Activated CD8-positive, alpha-beta T cell treated with anti-CD3 and anti-CD28 coated beads, Interleukin-2, amount 10 ng/mL, durations not matched to agents 7 days and 5 days (primary cell): ENCODE measurements at regions not wholly inside any gene's neighbourhood (a gene's known extent, or its start where the extent isn't known, plus 50 kb on each side); places are given as distances from the start of the nearest gene placed in this dataset.
A peak's percentile ranks its signal among the peaks of the same experiment; 100 is the strongest.

ENCODE experiments used
- ATAC-seq: fragments of 150-1000 bp; cut with Tn5 transposase; one replicate; pipeline ENCODE4 v1.10.0; 2021; ENCODE audit warnings: moderate library complexity
- CTCF ChIA-PET: fragments of 350-600 bp; sonication (Branson Sonifier 250); formaldehyde crosslinking; loops from one replicate; lab custom pipeline; 2021; ENCODE audit warnings: antibody characterized with exemption; lab: Charles Lee
- POLR2A ChIA-PET: fragments of 350-600 bp; sonication (Branson Sonifier 250); formaldehyde crosslinking; loops from one replicate; lab custom pipeline; 2021; ENCODE audit warnings: antibody characterized with exemption; lab: Charles Lee
- DNase-seq: peaks from one replicate; pipeline ENCODE4 v3.0.0-alpha.2; 2020
- H3K27ac Mint-ChIP-seq: one replicate; pipeline ENCODE4 v1.8.0; 2021; ENCODE audit warnings: mild to moderate bottlenecking, mixed read lengths
- H3K27me3 Mint-ChIP-seq: one replicate; pipeline ENCODE4 v1.8.0; 2021; ENCODE audit warnings: low read depth, mixed read lengths
- H3K36me3 Mint-ChIP-seq: one replicate; pipeline ENCODE4 v1.8.0; 2021; ENCODE audit warnings: low read depth, mixed read lengths
- H3K4me1 Mint-ChIP-seq: one replicate; pipeline ENCODE4 v1.8.0; 2021; ENCODE audit warnings: low read depth, mixed read lengths
- H3K4me3 Mint-ChIP-seq: one replicate; pipeline ENCODE4 v1.8.0; 2021; ENCODE audit warnings: mild to moderate bottlenecking, mixed read lengths
- H3K9me3 Mint-ChIP-seq: one replicate; pipeline ENCODE4 v1.8.0; 2022; ENCODE audit warnings: mixed read lengths; ENCODE audit not compliant: insufficient read depth

DNA sequence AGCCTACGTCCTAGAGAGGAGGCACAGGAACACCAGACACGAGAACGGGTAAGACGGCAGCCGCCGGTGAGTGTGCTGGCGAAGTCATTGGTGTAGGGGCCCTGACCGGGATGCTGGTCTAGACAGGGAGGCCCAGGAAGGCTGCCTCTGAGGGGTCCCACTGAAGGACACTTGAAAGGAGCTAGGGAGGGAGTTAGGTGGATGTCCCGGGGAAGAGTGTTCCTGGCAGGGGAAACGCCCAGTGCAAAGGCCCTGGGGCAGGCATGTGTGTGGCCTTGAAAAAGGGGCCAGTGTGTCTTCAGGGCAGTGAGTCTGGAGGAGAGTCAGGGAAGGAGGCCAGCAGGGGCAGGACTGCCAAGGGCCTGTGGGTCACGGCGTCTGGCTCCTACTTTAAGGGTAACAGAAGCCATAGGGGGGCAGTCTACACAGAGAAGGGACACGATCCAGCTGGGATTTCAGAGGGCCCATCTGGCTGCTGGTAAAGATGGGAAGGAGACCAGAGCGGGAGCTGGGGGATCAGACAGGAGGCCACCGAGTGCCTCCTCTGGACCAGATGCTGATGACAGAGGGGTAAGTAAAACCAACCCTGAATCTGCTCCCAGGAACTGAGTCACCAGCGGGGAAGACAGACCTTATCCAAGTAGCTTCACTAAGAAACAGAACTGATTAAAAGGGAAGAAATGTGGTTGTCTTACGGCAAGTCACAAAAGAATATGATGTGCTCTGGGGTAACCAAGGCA, 115.9 kb downstream of the LITAF start:
- no peak for DNase-seq

GRCh38 chr16:11471548-11471947, 115.2 kb downstream of the LITAF start:
- no peak for ATAC-seq
- Mint-ChIP-seq H3K4me1 (no peaks in the 10 kb centered on the region), H3K36me3 (no peaks in the 10 kb centered on the region), H3K9me3 (no peaks in the 10 kb centered on the region), H3K27me3 (no peaks in the 10 kb centered on the region), H3K4me3 (no peak overlapping the region), H3K27ac (no peak overlapping the region)
- ChIA-PET CTCF (no interaction called here), POLR2A (no interaction called here)
- no peak for DNase-seq

More for the DNA sequence above, 115.9 kb downstream of the LITAF start:
- H3K36me3 Mint-ChIP-seq = no peaks in the 10 kb centered on the region
- ATAC-seq = no peak
- H3K27ac Mint-ChIP-seq = peak overlapping the region; percentile 19
- H3K4me1 Mint-ChIP-seq = no peaks in the 10 kb centered on the region
- POLR2A ChIA-PET = no interaction called here
- no peaks in the 10 kb centered on the region for H3K9me3 Mint-ChIP-seq
- H3K27me3 Mint-ChIP-seq = no peaks in the 10 kb centered on the region
- no peak overlapping the region for H3K4me3 Mint-ChIP-seq
- CTCF ChIA-PET = no interaction called here

DNA sequence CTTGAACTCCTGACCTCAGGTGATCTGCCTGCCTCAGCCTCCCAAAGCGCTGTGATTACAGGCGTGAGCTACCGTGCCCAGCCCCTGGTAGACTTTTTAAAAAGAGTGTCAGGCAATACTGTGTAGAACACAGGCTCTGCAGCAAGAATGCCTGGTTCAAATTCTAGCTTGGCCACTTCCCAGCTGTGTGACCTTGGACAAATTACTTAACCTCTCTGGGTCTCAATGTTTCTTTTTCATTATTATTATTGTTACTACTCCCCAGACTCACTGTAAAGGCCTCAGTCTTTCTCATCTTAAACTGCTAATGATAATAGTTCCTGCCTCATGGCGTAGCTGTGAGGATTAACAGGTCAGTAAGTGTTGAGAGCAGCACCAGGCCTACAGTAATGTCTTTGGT, 114.3 kb downstream of the LITAF start:
- ATAC-seq = no peak
- no peak for DNase-seq
- Mint-ChIP-seq H3K4me3 (no peak overlapping the region), H3K4me1 (no peaks in the 10 kb centered on the region), H3K9me3 (no peaks in the 10 kb centered on the region), H3K27ac (no peak overlapping the region), H3K27me3 (no peaks in the 10 kb centered on the region), H3K36me3 (no peaks in the 10 kb centered on the region)
- POLR2A ChIA-PET = no interaction called here
- CTCF ChIA-PET = no interaction called here

GRCh38 chr16:11472851-11473250, 113.9 kb downstream of the LITAF start:
- H3K36me3 Mint-ChIP-seq = no peaks in the 10 kb centered on the region
- no peak overlapping the region for H3K27ac Mint-ChIP-seq
- H3K9me3 Mint-ChIP-seq = no peaks in the 10 kb centered on the region
- DNase-seq = no peak
- no peak overlapping the region for H3K4me3 Mint-ChIP-seq
- ChIA-PET POLR2A (no interaction called here), CTCF (no interaction called here)
- no peaks in the 10 kb centered on the region for H3K4me1 Mint-ChIP-seq
- no peak for ATAC-seq
- no peaks in the 10 kb centered on the region for H3K27me3 Mint-ChIP-seq

DNA sequence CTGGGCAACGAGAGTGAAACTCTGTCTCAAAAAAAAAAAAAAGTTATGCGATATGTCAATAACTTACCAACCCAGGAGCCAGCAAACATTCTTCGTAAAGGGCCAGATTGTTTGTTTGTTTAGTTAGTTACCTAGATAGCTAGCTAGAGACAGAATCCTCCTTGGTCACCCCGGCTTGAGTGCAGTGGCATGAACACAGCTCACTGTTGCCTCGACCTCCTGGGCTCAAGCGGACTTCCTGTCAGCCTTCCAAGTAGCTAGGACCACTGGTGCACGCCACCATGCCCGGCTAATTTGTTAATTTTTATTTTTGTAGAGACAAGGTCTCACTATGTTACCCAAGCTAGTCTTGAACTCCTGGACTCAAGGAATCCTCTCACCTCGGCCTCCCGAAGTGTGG, 113.0 kb downstream of the LITAF start:
- CTCF ChIA-PET = interaction anchor here (0.6 kb wide), 1 partner anchor 28 kb away, joined by 3 read pairs; no protein-coding TSS in a partner anchor
- Mint-ChIP-seq H3K4me1 (no peaks in the 10 kb centered on the region), H3K36me3 (no peaks in the 10 kb centered on the region), H3K27ac (no peak overlapping the region), H3K27me3 (no peaks in the 10 kb centered on the region), H3K4me3 (no peak overlapping the region), H3K9me3 (no peaks in the 10 kb centered on the region)
- DNase-seq (no peak), ATAC-seq (no peak)
- POLR2A ChIA-PET = interaction anchor here (0.6 kb wide), 1 partner anchor 199 kb away, joined by 3 read pairs; no protein-coding TSS in a partner anchor

DNA sequence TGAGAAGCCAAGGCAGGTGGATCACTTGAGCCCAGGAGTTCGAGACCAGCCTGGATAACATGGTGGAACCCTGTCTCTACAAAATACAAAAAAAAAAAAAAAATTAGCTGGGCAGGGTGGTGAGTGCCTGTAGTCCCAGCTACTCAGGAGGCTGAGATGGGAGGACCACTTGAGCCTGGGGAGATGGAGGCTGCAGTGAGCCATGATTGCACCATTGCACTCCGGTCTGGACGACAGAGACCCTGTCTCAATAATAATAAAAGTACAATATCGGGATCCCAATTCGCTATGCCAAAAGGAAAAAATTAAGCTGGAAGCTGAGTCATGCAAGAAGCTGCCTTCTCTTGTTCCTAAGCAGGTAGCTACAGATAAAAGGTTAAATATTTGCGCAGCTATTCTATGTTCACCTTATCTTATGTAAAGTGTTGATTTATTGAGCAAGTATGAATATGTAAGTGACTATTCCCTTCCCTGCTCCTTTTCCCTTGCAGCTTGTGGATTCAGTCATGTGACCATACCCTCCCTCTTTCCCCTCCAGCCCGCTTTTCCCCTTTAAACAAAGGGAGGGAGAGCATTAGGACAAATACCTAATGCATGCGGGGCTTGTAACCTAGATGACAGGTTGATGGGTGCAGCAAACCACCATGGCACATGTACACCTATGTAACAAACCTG, 112.0 kb downstream of the LITAF start:
- ChIA-PET POLR2A (interaction anchor here (0.6 kb wide), 1 partner anchor 200 kb away, joined by 3 read pairs; no protein-coding TSS in a partner anchor), CTCF (interaction anchor here (0.6 to 0.9 kb wide), 3 partner anchors 167 to 509 kb away, joined by 3 read pairs; no protein-coding TSS in a partner anchor)
- Mint-ChIP-seq H3K27ac (no peak overlapping the region), H3K27me3 (no peaks in the 10 kb centered on the region), H3K4me3 (no peak overlapping the region), H3K4me1 (no peaks in the 10 kb centered on the region), H3K9me3 (no peaks in the 10 kb centered on the region), H3K36me3 (no peaks in the 10 kb centered on the region)
- DNase-seq = no peak
- ATAC-seq = no peak

DNA sequence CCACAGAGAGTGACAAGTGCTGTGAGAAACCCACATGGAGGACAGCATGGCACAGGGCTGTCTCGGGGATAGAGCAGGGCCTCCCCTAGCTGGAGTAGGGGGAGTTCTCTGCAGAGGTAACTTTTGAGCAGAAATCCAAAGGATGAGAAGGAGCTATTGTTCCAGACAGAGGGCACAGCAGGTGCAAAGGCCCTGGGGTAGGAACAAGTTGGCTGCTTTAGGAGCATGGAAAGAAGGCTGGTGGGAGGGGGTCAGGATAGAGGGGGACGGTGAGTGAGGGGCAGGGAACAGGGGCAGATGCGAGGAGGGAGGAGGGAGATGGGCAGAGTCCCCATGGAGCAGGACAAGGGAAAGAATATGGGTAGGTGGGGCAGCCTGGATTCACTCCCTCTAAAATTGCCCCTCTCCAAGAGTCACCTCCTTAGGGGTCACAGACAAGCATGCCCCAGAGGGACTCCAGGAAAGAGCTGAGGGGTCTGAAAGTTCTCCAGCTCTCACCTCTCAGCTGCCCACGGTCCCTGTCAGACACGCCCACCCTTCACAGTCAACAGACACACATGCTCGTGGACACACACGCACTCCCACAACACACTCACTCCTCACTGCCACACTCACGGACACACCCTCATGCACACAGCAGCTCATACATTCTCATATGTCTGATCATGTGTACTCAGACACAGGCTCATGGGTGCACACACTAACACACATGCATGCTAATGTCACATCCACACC, 110.7 kb downstream of the LITAF start:
- Mint-ChIP-seq H3K9me3 (no peaks in the 10 kb centered on the region), H3K36me3 (no peaks in the 10 kb centered on the region), H3K27me3 (no peaks in the 10 kb centered on the region), H3K4me3 (no peak overlapping the region), H3K4me1 (no peaks in the 10 kb centered on the region), H3K27ac (no peak overlapping the region)
- POLR2A ChIA-PET = interaction anchor here (0.5 kb wide), 1 partner anchor 520 kb away, joined by 3 read pairs; no protein-coding TSS in a partner anchor
- ATAC-seq = no peak
- CTCF ChIA-PET = no interaction called here
- DNase-seq = no peak

- ChIA-PET POLR2A (interaction anchor here (0.5 kb wide), 1 partner anchor 521 kb away, joined by 3 read pairs; no protein-coding TSS in a partner anchor), CTCF (no interaction called here)
Measured at GRCh38 chr16:11476676-11477075, 110.0 kb downstream of the LITAF start.

DNA sequence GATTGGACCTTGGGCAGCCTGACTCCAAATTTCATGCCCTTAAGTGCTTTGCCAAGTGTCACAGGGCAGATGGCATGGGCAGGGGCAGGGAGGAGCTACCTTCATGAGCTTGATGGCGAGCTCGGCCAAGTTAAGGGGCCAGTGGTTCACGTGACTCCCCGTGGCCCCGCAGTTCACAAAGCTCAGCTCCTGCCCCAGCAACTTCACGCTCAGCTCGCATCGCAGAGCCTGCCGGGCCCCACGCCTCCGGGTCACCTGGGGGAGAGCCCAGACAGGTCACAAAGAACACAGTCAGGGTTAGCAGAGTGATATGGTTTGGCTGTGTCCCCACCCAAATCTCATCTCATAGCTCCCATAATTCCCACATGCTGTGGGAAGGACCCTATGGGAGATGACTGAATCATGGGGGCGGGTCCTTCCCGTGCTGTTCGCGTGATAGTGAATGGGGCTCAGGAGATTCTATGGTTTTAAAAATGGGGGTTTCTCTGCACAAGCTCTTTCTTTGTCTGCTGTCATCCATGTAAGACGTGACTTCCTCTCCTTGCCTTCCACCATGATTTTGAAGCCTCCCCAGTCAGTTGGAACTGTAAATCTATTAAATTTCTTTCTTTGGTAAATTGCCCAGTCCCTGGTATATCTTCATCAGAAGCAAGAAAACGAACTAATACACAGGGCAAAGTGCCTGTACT, 108.1 kb downstream of the LITAF start:
- no peak for ATAC-seq
- H3K27ac Mint-ChIP-seq = no peak overlapping the region
- DNase-seq = no peak
- H3K4me1 Mint-ChIP-seq = no peaks in the 10 kb centered on the region
- H3K36me3 Mint-ChIP-seq = no peaks in the 10 kb centered on the region
- no peak overlapping the region for H3K4me3 Mint-ChIP-seq
- ChIA-PET CTCF (no interaction called here), POLR2A (no interaction called here)
- peaks cover 7% of the 10 kb centered on the region for H3K9me3 Mint-ChIP-seq
- no peaks in the 10 kb centered on the region for H3K27me3 Mint-ChIP-seq

More at GRCh38 chr16:11476676-11477075, 110.0 kb downstream of the LITAF start:
- Mint-ChIP-seq H3K27me3 (no peaks in the 10 kb centered on the region), H3K27ac (no peak overlapping the region), H3K4me1 (no peaks in the 10 kb centered on the region), H3K36me3 (no peaks in the 10 kb centered on the region), H3K9me3 (no peaks in the 10 kb centered on the region), H3K4me3 (no peak overlapping the region)
- ATAC-seq = no peak
- DNase-seq = no peak

GRCh38 chr16:11479916-11480315, 106.8 kb downstream of the LITAF start:
- no peaks in the 10 kb centered on the region for H3K27me3 Mint-ChIP-seq

DNA sequence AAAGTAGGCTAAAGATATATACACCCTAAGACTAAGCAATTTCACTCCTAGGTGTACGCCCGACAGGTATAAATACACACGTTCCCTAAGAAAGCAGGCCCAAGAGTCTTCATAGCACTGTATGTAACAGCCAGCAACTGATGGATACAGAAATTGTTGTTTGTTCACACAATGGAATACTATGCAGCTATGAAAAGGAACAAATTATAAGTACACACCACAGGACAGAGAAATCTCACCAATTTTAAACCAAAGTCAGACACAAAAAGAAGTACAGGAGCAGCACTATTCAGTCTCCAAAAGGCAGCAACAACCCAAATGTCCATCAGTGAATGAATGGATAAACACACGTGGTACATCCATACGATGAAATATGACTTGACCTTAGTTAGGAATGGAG, 106.1 kb downstream of the LITAF start:
- Mint-ChIP-seq H3K4me3 (no peak overlapping the region), H3K36me3 (no peaks in the 10 kb centered on the region), H3K9me3 (peaks cover 7% of the 10 kb centered on the region), H3K27me3 (no peaks in the 10 kb centered on the region), H3K4me1 (no peaks in the 10 kb centered on the region), H3K27ac (no peak overlapping the region)
- ChIA-PET POLR2A (no interaction called here), CTCF (interaction anchor here (1.3 to 1.9 kb wide), 2 partner anchors 19 to 52 kb away, joined by 3 to 5 read pairs; no protein-coding TSS in a partner anchor)
- ATAC-seq = no peak
- DNase-seq = no peak

More at GRCh38 chr16:11479916-11480315, 106.8 kb downstream of the LITAF start:
- CTCF ChIA-PET = interaction anchor here (1.3 to 1.9 kb wide), 2 partner anchors 18 to 52 kb away, joined by 3 to 5 read pairs; no protein-coding TSS in a partner anchor
- ATAC-seq = no peak
- H3K36me3 Mint-ChIP-seq = no peaks in the 10 kb centered on the region
- no peaks in the 10 kb centered on the region for H3K4me1 Mint-ChIP-seq
- H3K4me3 Mint-ChIP-seq = no peak overlapping the region
- peaks cover 7% of the 10 kb centered on the region for H3K9me3 Mint-ChIP-seq
- no peak overlapping the region for H3K27ac Mint-ChIP-seq
- DNase-seq = no peak
- POLR2A ChIA-PET = no interaction called here
